ENCODE measurements at regions not wholly inside any gene's neighbourhood (a gene's known extent, or its start where the extent isn't known, plus 50 kb on each side); places are given as distances from the start of the nearest gene placed in this dataset.

DNA sequence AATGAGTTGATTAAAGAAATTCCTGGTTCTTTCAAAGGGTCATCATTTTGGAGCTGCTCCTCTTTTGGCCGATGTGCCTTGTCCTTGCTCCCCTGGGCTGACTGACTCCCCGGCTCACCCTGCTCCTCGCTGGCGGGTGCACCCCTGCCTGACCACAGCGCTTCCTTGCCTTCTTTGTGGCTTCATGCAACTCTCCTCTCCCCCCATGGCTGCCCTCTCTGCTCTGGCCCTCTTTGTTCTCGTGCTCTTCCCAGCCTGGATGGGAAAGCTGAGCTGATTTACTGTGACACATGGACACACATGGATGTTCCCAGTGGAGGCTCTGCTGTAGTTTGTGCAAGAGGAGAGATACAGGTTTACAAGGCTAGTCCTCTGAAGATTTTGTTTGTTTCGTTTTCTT is 234.6 kb downstream of the HAUS1 start:
- no peak for TF ChIP-seq CTCF (IDR thresholded peaks at IDR 0.05)
- no peaks in the 10 kb centered on the region for H3K36me3 Mint-ChIP-seq (ENCODE audit: low read depth)
- peaks cover 46% of the 10 kb centered on the region for H3K27me3 Mint-ChIP-seq
- no peak for ATAC-seq (ENCODE audit: low read depth)
- intact Hi-C loops (cut with micrococcal nuclease), result no loop called here
- CTCF ChIA-PET, result no interaction called here
- POLR2A ChIA-PET, result no interaction called here
- peaks cover 21% of the 10 kb centered on the region for H3K4me1 Mint-ChIP-seq
- DNase-seq, result no peak
- no peak overlapping the region for H3K4me3 Mint-ChIP-seq
- H3K9me3 Mint-ChIP-seq, result no peaks in the 10 kb centered on the region
- H3K27ac Mint-ChIP-seq, result no peak overlapping the region

DNA sequence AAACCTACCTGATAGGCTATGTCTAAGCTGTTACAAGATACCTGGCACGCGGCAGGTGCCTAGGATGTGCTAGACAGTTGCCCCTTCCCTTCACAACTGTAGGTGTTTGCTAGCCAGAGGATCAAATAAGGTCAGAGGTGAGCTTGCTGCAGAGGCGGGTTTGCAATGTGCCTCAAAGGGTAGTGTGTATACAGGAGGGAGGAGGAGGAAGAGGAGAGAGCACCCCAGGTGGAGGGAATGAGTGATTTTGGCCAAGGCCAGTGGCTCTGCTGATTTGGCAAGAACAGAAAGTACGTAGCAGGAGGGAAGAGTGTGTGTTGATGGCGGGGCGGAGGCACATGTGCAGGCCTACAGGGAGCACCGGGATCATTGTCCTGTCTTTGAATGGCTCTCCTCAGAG is 236.5 kb downstream of the HAUS1 start:
- ATAC-seq (ENCODE audit: low read depth) (no peak), DNase-seq (no peak)
- intact Hi-C loops (cut with micrococcal nuclease), result loop anchor here (5.0 kb wide), 1 partner anchor 168 kb away; a partner anchor contains a TSS
- no peak overlapping the region for H3K27ac Mint-ChIP-seq
- peaks cover 26% of the 10 kb centered on the region for H3K4me1 Mint-ChIP-seq
- no peaks in the 10 kb centered on the region for H3K9me3 Mint-ChIP-seq
- POLR2A ChIA-PET, result no interaction called here
- CTCF ChIA-PET, result no interaction called here
- H3K36me3 Mint-ChIP-seq (ENCODE audit: low read depth), result no peaks in the 10 kb centered on the region
- H3K27me3 Mint-ChIP-seq, result peaks cover 34% of the 10 kb centered on the region
- TF ChIP-seq CTCF (IDR thresholded peaks at IDR 0.05), result no peak
- H3K4me3 Mint-ChIP-seq, result no peak overlapping the region

GRCh38 chr18:46341986-46342525 is 237.9 kb downstream of the HAUS1 start:
- ATAC-seq (ENCODE audit: low read depth), result no peak
- TF ChIP-seq CTCF (IDR thresholded peaks at IDR 0.05), result no peak
- Mint-ChIP-seq H3K4me3 (no peak overlapping the region), H3K36me3 (ENCODE audit: low read depth) (no peaks in the 10 kb centered on the region), H3K27ac (no peak overlapping the region), H3K9me3 (no peaks in the 10 kb centered on the region), H3K27me3 (peaks cover 23% of the 10 kb centered on the region), H3K4me1 (peaks cover 30% of the 10 kb centered on the region)
- intact Hi-C loops (cut with micrococcal nuclease), result loop anchor here (5.0 kb wide), 1 partner anchor 170 kb away; a partner anchor contains a TSS
- ChIA-PET POLR2A (no interaction called here), CTCF (no interaction called here)
- DNase-seq, result no peak

DNA sequence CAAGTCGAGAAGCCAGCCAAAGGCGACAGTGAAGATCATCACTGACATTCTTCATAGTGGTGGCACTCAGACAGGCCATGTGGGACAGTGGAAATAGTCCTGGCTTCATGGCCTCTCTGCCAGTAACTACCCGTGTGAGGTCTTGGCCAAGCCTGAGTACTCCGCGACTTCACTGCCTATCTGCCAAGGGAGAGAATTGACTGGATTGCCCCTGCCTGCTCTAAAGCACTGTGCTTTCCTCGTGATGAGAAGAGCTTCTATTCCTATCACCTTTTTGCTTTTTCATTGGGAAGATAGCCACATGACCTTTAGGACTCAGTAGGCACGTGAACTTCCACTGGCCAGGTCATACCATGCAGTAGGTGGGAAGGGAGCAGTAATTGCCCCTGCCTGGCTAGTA is 239.3 kb downstream of the HAUS1 start:
- intact Hi-C loops (cut with micrococcal nuclease), result loop anchor here (5.0 kb wide), 1 partner anchor 171 kb away; a partner anchor contains a TSS
- ChIA-PET POLR2A (no interaction called here), CTCF (interaction anchor here (1.0 kb wide), 1 partner anchor 62 kb away, joined by 3 read pairs; no protein-coding TSS in a partner anchor)
- H3K4me3 Mint-ChIP-seq, result no peak overlapping the region
- no peak for ATAC-seq (ENCODE audit: low read depth)
- H3K27me3 Mint-ChIP-seq, result peaks cover 11% of the 10 kb centered on the region
- no peak for TF ChIP-seq CTCF (IDR thresholded peaks at IDR 0.05)
- H3K4me1 Mint-ChIP-seq, result peaks cover 30% of the 10 kb centered on the region
- no peaks in the 10 kb centered on the region for H3K36me3 Mint-ChIP-seq (ENCODE audit: low read depth)
- peak overlapping the region; percentile 57 for H3K27ac Mint-ChIP-seq
- H3K9me3 Mint-ChIP-seq, result no peaks in the 10 kb centered on the region
- no peak for DNase-seq

- Mint-ChIP-seq H3K27ac (peak overlapping the region; percentile 57), H3K4me1 (peaks cover 30% of the 10 kb centered on the region), H3K4me3 (peak overlapping the region; percentile 13), H3K36me3 (ENCODE audit: low read depth) (no peaks in the 10 kb centered on the region), H3K9me3 (no peaks in the 10 kb centered on the region), H3K27me3 (peaks cover 7% of the 10 kb centered on the region)
- ATAC-seq (ENCODE audit: low read depth), result peak; percentile 69
- CTCF ChIA-PET, result interaction anchor here (1.0 kb wide), 1 partner anchor 63 kb away, joined by 3 read pairs; no protein-coding TSS in a partner anchor
- intact Hi-C loops (cut with micrococcal nuclease), result loop anchor here (5.0 kb wide), 1 partner anchor 172 kb away; a partner anchor contains a TSS
- no peak for DNase-seq
- no peak for TF ChIP-seq CTCF (IDR thresholded peaks at IDR 0.05)
- POLR2A ChIA-PET, result interaction anchor here (0.8 kb wide), 1 partner anchor 175 kb away, joined by 3 read pairs; no protein-coding TSS in a partner anchor
Observed at GRCh38 chr18:46343931-46344372, 239.8 kb downstream of the HAUS1 start.

All from activated B cell treated with CpG ODN at 0.5 μM for 24 hours (primary cell).